HG03064 (cell line): ENCODE measurements at regions not wholly inside any gene's neighbourhood (a gene's known extent, or its start where the extent isn't known, plus 50 kb on each side); places are given as distances from the start of the nearest gene placed in this dataset.

ENCODE experiments used
- ATAC-seq: cut with Tn5 transposase; IDR thresholded peaks from one replicate; pipeline ENCODE4 v1.9.1; 2021; ENCODE audit warnings: low read depth; ENCODE audit not compliant: unreplicated experiment

DNA sequence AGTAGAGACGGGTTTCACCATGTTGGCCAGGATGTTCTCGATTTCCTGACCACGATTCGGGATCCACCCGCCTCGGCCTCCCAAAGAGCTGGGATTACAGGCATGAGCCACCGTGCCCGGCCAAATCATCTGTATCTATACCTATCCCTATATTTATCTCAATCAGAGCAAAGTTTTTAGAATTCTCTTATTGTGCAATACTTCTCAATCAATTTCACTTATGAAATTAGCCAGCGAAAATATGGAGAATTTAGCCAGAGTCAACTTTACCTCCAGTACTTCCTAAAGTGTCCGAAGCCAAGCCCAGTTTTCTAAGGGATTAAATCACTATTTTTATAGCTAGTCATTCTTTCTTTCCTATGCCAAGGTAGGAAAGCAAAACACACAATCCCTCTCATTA lies 319.1 kb upstream of the PFKP start:
- no peak for ATAC-seq

DNA sequence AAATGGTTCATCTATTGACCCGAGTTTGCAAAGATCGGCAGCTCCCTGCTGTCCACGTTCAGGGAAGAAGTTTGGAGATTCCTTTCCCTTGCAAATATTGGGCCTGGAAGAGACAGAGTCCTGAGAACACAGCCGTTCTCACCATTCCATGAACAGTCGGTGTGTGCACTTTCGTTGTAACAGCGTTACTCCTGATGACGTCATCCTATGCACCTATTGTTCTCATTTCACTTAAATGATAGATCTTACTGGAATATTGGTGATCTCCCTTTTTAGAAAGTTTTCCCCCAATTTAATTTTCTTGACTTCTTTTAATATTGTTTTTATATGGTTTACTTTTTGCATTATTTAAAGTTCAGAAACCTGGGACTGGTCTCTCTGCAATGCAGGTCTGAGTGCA lies 320.7 kb upstream of the PFKP start:
- ATAC-seq, result no peak

- no peak for ATAC-seq
Observed at GRCh38 chr10:2745666-2746065, 321.7 kb upstream of the PFKP start.

GRCh38 chr10:2744547-2745200 lies 322.7 kb upstream of the PFKP start:
- no peak for ATAC-seq

GRCh38 chr10:2734603-2735002 lies 332.7 kb upstream of the PFKP start:
- no peak for ATAC-seq

DNA sequence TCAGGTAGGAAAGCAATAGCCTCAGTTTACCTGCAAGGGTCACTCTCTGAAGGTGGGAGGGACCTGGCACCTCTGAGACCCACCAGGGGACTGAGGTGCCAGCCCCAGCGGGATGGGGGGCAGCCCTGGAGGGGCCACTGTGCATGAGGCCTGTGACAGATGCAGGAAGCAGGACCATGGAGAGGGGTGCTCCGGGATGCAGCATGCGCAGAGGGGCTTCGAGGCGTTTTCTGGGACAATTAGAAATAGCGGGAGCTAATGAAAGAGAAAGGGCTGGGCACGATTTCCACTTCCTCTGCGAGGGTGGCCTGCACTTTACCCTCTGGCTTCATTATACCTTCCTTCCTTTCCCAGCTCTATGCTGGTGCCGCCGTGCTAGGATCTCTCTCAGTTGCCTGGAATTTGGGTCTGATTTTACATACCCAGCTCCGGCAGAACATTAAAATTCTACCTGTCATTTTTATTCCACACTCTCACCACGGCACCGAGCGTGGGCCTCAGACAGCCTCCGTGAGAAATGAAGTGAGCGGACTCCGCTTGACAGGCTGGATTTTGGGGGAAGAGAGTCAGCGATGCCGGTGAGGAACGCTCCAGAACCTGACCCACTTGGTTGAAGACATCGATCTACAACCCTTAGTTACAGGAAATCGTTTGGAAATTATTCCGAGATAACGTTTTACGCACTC lies 333.9 kb upstream of the PFKP start:
- no peak for ATAC-seq

- ATAC-seq, result no peak
Observed at GRCh38 chr10:2731940-2732339, 335.4 kb upstream of the PFKP start.

GRCh38 chr10:2729197-2729596 lies 338.2 kb upstream of the PFKP start:
- no peak for ATAC-seq

DNA sequence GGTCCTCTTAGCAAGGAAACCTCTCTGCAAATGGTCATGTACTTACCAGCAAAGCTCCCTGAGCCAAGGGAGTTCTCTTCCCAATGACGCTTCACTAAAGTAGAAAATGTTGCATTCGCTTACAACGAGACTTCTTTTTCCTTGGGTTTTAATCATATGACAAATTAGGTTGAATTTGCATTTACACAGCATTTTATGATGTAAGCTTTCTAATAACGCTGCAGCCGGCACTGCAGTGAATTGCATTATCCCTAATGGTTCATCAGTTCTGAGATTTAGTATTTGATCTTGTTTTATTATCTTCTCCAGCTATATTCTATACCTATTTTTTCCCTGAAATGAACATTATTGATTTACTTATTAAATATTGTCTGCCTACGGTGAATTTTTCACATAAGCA lies 339.3 kb upstream of the PFKP start:
- no peak for ATAC-seq

DNA sequence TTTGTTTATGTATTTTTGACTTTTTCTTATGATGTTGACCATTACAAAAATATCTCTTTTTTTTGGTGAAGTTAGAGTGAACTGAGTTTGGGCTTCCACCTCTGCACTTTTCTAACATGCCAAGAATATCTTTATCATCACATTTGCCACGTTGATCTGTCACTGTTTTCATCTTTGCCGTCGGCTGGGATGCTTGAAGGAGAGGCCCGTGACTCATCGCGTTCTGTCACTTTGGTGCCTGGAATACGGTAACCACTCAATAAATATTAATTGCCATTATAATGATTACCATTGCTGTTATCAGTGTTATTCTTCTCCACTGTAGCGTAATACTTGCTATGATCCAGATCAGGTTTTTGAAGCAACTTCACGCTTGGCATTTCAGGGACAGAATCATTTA lies 350.8 kb upstream of the PFKP start:
- ATAC-seq, result no peak

DNA sequence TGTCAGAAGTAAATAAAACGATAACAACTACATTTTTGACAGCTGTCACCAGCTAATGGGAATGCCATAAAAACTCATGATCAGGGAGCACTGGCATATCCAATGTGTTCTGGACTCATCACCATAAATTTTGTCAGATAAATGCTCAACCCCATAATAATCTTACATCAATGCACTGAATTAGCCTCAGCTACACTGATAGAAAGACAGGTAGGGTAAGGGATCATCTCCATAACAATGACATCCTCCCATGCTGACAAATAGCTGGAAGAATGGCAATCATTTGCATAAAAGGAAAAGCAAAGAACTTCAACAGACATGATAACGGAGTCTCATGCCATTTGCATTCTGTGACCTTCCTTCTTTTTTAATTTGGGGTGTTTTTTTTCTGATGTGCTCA lies 352.8 kb upstream of the PFKP start:
- no peak for ATAC-seq

DNA sequence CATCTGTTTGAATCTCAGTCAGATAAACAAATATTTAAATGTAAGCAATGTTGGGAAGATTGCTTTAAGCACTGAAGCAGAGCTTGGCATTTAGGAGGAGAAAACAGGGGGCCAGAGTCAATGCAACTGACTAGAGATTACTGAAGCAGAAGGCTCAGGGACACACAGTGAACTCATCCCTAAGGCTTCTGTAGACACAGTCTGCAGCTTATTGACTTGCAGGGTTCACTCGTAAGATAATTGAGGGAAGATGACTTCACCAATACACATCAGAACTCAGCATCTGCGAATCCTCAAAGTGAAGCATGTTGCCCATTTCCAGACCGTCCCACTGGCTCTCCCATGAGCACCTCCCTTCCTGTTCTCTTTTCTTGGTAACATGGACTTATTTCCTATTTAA lies 363.4 kb upstream of the PFKP start:
- no peak for ATAC-seq

DNA sequence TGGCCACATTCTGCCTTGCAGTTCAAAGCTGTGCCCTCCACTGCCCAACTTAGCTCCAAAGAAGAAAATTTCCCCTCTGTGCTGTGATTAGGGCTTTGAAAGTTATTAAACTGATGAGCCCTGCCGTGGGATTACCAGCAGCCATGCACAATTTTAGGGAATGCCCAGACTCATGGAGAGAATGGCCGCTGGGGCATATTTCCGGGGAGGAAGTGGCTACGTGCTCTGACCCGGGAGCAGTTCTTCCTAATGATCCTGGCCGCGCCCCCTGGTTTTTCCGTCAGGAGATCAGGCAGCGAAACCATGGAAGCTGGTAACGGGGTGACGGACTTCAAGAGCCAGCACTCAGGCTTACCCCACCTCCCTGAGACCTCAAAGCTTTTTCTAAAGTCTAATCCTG lies 365.5 kb upstream of the PFKP start:
- no peak for ATAC-seq

DNA sequence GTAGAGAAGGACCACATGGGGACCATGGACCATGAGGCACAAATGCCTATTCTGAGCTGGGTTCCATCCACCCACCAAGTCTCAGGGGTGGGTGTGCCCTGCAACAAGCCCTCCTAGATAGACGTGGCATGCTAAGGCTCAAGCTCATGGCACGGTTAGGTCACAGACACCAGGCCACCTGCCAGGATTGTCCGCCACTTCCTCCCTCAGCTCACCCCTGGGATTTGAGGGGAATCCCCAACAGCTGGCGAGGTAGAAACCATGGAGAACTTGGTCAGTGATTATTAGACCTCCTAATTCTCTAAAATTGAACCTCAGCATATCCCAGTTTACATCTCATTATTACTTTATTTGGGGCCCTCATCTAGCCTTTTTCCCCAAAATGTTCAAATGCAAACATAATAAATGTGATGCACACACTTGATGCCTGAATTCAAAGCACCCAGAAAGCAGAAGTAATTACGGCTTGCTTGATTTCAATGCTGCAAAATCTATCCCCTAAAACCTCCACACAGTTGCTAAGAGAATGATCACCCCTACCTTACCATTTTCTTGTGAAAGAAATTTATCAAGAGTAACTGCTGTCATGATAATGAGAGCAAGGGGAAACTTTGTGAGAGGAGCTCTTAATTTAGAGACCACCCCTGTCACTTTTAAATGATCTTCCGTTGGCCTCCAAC lies 366.6 kb upstream of the PFKP start:
- ATAC-seq, result no peak

DNA sequence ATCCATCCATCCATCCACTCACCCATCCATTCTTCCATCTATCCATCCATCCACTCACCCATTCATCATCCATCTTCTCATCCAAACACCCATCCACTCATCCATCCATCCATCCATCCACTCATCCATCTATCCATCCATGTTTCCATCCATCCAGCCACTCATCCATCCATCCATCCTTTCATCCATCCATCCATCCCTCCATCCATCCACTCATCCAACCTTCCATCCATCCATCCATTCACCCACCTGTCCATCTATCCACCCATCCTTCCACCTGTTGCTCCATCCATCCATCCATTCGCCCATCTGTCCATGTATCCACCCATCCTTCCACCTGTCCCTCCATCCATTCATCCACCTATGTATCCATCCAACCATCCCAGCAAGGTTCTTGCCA lies 378.4 kb upstream of the PFKP start:
- ATAC-seq, result no peak

DNA sequence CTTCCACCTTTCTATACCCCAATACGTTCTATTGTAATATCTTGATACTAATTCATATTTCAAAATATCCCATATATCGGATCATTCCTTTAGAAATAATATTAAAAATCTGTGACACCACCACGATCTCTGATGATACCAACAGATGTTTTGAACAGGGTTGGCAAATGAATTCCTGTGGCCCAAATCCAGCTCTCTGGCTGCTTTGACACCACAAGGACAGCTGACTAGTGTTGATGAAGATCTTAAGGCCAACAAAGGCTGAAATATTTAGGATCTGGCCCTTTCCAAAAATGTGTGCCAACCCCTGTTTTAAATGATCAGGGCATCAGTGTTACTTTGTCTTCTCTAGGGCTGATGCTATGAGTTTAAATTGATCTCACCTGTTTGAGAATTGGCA lies 380.7 kb upstream of the PFKP start:
- no peak for ATAC-seq

GRCh38 chr10:2682491-2682890 lies 384.9 kb upstream of the PFKP start:
- no peak for ATAC-seq

DNA sequence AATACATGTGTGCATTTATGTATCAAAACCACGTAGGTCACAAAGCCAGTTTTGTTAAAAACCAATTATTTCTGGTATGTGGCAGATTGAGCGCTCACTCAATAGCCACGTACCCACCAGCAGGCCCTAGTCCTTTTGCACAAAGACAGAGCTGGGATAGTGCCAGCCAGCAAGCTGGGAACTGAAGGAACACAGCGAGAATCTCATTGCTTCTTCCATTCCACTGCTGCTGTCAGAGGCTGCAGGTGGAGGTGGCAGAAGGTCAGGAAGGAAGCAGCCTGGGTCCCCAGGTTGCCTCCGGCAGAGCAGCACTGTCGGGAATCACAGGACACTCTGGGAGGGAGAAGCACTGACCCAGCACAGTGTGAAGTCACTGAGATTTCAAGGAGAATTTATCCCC lies 385.5 kb upstream of the PFKP start:
- ATAC-seq, result no peak

- ATAC-seq, result no peak
Observed at GRCh38 chr10:2680821-2681220, 386.5 kb upstream of the PFKP start.

GRCh38 chr10:2679646-2680045 lies 387.7 kb upstream of the PFKP start:
- ATAC-seq, result no peak

GRCh38 chr10:2676455-2676854 lies 390.9 kb upstream of the PFKP start:
- ATAC-seq, result no peak

DNA sequence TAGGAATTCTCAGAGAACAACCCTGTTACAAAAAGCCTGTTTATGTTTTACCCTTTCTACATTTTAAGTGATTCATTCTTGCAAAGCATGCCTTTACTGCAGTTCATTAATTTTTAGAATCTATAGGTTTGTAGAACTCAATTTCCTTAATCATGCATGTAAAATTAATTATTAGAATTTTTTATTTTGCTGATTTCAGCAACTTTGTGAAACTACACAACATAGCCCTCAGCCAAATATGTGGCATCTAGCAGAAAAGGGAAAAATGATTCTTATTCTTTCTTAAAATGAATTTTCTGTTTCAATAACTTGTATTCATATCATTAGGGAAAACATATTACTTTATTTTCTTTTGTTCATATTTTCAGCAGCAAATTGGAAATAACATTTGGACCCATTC lies 392.9 kb upstream of the PFKP start:
- no peak for ATAC-seq
